Neutrophil (primary cell): ENCODE measurements at regions not wholly inside any gene's neighbourhood (a gene's known extent, or its start where the extent isn't known, plus 50 kb on each side); places are given as distances from the start of the nearest gene placed in this dataset.

Experiments
- H3K27ac ChIP-seq: fragments of 200-600 bp; sonication (generic); 2 replicates; pipeline ENCODE4 v1.5.1; 2016; ENCODE audit warnings: mild to moderate bottlenecking, moderate library complexity
- H3K27me3 ChIP-seq: fragments of 200-600 bp; sonication (generic); 2 replicates; pipeline ENCODE4 v1.6.0; 2016; ENCODE audit warnings: mild to moderate bottlenecking
- H3K36me3 ChIP-seq: fragments of 200-600 bp; sonication (generic); 2 replicates; pipeline ENCODE4 v1.5.1; 2017
- H3K4me1 ChIP-seq, 2 experiments: fragments of 200-600 bp in 1 of 2; sonication (generic) in 1 of 2; 1 replicate in 1 of 2; 2 replicates in 1 of 2; pipeline versions ENCODE4 v1.5.1 to v1.6.1; 2013 to 2016; ENCODE audit warnings: low read depth in 1 of 2, low read length in 1 of 2, mild to moderate bottlenecking in 1 of 2, moderate library complexity in 1 of 2; ENCODE audit not compliant: control insufficient read depth in 1 of 2, insufficient read depth in 1 of 2
- H3K4me3 ChIP-seq, 2 experiments: fragments of 200-600 bp in 1 of 2; sonication (generic) in 1 of 2; 1 replicate in 1 of 2; 2 replicates in 1 of 2; pipeline ENCODE4 v1.5.1; 2013 to 2016; ENCODE audit warnings: low read depth in 1 of 2, low read length in 1 of 2, mild to moderate bottlenecking in 1 of 2, moderate library complexity in 1 of 2
- H3K9me3 ChIP-seq: fragments of 200-600 bp; sonication (generic); 2 replicates; pipeline ENCODE4 v1.5.1; 2016
- TF ChIP-seq, protein P1 (sequence below): fragments of 200-600 bp; sonication (generic); IDR thresholded peaks from 2 replicates; pipeline ENCODE4 v1.5.1; 2016; ENCODE audit warnings: antibody characterized with exemption

DNA sequence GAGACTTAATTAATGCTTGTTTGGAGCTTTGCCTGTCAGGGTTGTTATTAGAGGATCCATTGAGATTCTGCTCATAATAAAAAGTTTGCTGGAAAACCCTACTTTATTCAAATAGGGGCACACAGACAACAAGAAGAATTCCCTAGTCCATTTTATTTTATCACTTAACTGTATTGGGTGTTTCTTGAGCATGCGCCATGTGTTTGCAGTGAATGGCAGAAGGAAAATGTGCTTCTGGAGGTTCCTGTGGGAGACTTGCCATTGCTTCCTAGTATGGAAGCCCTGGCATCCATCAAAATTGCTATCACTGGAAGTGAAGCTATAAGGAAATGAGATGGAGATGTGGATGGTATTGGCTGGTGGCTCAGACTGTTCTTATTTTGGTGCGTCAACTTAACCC lies 106.6 kb upstream of the GALNT18 start:
- no peak overlapping the region for H3K27ac ChIP-seq

DNA sequence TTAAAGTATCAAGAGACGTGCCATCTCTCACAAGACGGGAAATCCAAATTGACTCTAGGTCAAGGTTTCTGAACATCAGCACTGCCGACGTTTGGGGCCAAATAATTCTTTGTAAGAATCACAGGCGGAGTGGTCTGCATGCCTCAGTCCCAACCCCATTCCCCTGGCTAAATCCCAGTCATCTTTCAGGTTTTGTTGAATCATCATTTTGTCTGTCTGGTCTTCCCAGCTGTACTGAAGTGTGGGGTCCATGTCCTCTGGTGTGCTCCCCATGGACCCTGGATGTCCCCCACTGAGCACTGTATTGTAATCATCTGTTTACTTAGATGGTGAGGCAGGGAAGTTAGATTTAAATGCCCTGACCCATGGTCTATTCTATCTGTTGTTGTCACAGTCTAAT lies 103.6 kb upstream of the GALNT18 start:
- no peaks in the 10 kb centered on the region for H3K27me3 ChIP-seq
- no peak overlapping the region for H3K27ac ChIP-seq
- H3K9me3 ChIP-seq: no peaks in the 10 kb centered on the region
- no peaks in the 10 kb centered on the region for H3K4me1 ChIP-seq
- TF ChIP-seq, protein P1, sequence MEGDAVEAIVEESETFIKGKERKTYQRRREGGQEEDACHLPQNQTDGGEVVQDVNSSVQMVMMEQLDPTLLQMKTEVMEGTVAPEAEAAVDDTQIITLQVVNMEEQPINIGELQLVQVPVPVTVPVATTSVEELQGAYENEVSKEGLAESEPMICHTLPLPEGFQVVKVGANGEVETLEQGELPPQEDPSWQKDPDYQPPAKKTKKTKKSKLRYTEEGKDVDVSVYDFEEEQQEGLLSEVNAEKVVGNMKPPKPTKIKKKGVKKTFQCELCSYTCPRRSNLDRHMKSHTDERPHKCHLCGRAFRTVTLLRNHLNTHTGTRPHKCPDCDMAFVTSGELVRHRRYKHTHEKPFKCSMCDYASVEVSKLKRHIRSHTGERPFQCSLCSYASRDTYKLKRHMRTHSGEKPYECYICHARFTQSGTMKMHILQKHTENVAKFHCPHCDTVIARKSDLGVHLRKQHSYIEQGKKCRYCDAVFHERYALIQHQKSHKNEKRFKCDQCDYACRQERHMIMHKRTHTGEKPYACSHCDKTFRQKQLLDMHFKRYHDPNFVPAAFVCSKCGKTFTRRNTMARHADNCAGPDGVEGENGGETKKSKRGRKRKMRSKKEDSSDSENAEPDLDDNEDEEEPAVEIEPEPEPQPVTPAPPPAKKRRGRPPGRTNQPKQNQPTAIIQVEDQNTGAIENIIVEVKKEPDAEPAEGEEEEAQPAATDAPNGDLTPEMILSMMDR: no peak
- H3K36me3 ChIP-seq: no peaks in the 10 kb centered on the region
- H3K4me3 ChIP-seq: no peak overlapping the region

More for the DNA sequence above, 106.6 kb upstream of the GALNT18 start:
- Histone ChIP-seq H3K4me3 (no peak overlapping the region), H3K27me3 (no peaks in the 10 kb centered on the region), H3K9me3 (no peaks in the 10 kb centered on the region), H3K36me3 (no peaks in the 10 kb centered on the region), H3K4me1 (no peaks in the 10 kb centered on the region)
- TF ChIP-seq, protein P1: no peak

DNA sequence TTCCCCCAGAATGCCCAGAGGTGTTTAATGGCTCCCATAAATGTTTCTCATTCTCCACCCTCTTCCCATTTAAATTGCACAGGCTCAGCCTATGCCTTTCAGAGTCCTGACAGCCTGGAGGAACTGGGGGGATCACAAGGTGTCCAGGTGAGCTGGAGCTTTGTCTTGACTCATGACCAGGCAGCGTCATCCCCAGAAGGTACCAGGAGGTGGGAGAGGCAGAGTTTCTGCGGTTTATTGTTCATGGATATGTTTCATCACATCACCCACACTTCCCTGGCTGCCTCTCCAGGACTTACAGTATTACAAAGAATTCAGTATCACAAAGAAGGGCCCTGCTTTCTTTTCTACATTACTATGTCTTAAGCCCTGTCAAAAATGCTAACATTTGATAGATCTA lies 103.2 kb upstream of the GALNT18 start:
- Histone ChIP-seq H3K36me3 (no peaks in the 10 kb centered on the region), H3K4me1 (no peaks in the 10 kb centered on the region), H3K9me3 (no peaks in the 10 kb centered on the region), H3K4me3 (no peak overlapping the region), H3K27me3 (no peaks in the 10 kb centered on the region), H3K27ac (no peak overlapping the region)
- TF ChIP-seq, protein P1: no peak

DNA sequence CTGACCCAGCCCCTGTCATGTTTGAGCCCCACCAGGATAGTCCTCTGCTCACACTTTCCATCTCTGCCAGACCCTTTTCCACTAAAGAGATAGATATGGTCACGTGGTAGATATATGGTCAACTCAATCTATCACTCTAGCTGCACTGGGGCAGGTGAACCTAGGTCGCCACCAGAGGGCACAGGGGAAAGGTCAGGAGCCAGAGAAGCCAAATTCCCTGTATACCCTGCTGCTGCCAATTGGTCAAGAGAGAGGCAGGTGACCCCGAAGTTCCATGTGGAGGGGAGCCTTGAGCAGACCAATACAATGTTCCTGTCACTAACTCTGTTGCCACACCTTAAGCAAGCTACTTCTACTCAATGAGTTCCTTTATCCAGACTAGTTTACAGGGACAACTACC lies 101.1 kb upstream of the GALNT18 start:
- TF ChIP-seq, protein P1: no peak
- Histone ChIP-seq H3K27ac (no peak overlapping the region), H3K27me3 (no peaks in the 10 kb centered on the region), H3K4me1 (no peaks in the 10 kb centered on the region), H3K9me3 (no peaks in the 10 kb centered on the region), H3K36me3 (no peaks in the 10 kb centered on the region), H3K4me3 (no peak overlapping the region)

DNA sequence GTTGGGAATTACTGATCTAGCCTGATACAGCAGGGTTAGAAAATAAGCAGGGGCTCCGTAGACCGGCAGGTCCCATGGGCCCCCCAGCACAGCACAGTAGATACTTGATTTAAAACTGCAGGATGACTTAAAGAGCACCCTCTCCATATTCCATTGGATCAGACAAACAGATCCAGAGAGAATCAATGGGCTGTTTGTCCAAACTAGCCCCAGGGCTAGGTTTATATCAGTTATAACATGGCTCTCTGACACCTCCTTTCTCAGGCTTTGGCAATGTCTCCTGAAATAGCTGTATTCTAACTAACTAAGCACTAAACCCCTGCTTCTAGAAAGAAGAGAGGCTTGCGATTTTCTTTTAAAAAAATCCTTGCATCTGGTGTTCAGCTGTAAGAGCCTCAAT lies 100.4 kb upstream of the GALNT18 start:
- Histone ChIP-seq H3K27me3 (no peaks in the 10 kb centered on the region), H3K9me3 (no peaks in the 10 kb centered on the region), H3K27ac (no peak overlapping the region), H3K36me3 (no peaks in the 10 kb centered on the region), H3K4me3 (no peak overlapping the region), H3K4me1 (no peaks in the 10 kb centered on the region)
- TF ChIP-seq, protein P1: no peak

DNA sequence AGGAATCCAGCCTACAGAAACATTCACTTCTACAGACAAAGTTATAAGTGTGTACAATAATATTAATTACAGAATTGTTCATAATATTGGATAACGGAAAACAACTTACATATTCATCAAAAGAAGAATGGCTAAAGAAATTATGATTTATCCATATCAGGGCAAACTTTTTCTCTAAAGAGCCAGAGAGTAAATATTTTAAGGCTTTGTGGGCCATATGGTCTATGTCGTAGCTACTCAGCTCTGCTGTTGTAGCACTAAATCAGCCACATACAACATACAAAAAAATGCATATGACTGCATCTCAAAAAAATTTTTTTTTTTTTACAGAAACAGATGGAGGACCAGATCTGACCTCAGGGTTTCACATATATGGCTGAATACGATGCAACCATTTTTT lies 96.7 kb upstream of the GALNT18 start:
- H3K4me3 ChIP-seq: no peak overlapping the region
- H3K27me3 ChIP-seq: no peaks in the 10 kb centered on the region
- TF ChIP-seq, protein P1: no peak
- H3K27ac ChIP-seq: no peak overlapping the region
- no peaks in the 10 kb centered on the region for H3K9me3 ChIP-seq
- H3K4me1 ChIP-seq: no peaks in the 10 kb centered on the region
- no peaks in the 10 kb centered on the region for H3K36me3 ChIP-seq
